ENCODE measurements at regions not wholly inside any gene's neighbourhood (a gene's known extent, or its start where the extent isn't known, plus 50 kb on each side); places are given as distances from the start of the nearest gene placed in this dataset.

- H3K79me2 ChIP-seq (ENCODE audit: insufficient read depth, low read depth, low read length) = no peaks in the 10 kb centered on the region
- no peak for DNase-seq (ENCODE audit: low spot score)
- ChIA-PET POLR2A (no interaction called here), CTCF (ENCODE audit: unreplicated experiment) (no interaction called here)
- no peak overlapping the region for H3K27ac ChIP-seq (ENCODE audit: low read depth, low read length, poor library complexity, severe bottlenecking)
- no peaks in the 10 kb centered on the region for H3K9me3 ChIP-seq (ENCODE audit: low read length)
- H2AFZ ChIP-seq (ENCODE audit: low read length) = no peak overlapping the region
- H4K20me1 ChIP-seq (ENCODE audit: insufficient read depth, low read length) = no peaks in the 10 kb centered on the region
- no peak overlapping the region for H3K4me2 ChIP-seq (ENCODE audit: low read length)
- no peaks in the 10 kb centered on the region for H3K9me2 ChIP-seq (ENCODE audit: insufficient read depth, low read length)
- intact Hi-C loops (cut with micrococcal nuclease; ENCODE audit: unreplicated experiment) = no loop called here
- no TSS peak for BruUV-seq (replicated peaks)
- TF ChIP-seq EZH2phosphoT487 (IDR thresholded peaks at IDR 0.05; ENCODE audit: borderline replicate concordance, low read depth, low read length) (no peak), CTCF (conservative IDR thresholded peaks at IDR 0.05; ENCODE audit: low read length) (no peak)
- no peaks in the 10 kb centered on the region for H3K36me3 ChIP-seq (ENCODE audit: insufficient read depth, low read length)
- no peaks in the 10 kb centered on the region for H3K4me1 ChIP-seq (ENCODE audit: insufficient read depth, low read length, poor library complexity, severe bottlenecking)
- no peak overlapping the region for H3K4me3 ChIP-seq (ENCODE audit: low read depth, low read length, poor library complexity, severe bottlenecking)
These were observed 301.4 kb downstream of the TMA16 start for GRCh38 chr4:163795885-163796284.

GRCh38 chr4:163804001-163804400, 309.5 kb downstream of the TMA16 start:
- H3K79me2 ChIP-seq (ENCODE audit: insufficient read depth, low read depth, low read length) = no peaks in the 10 kb centered on the region
- H3K4me1 ChIP-seq (ENCODE audit: insufficient read depth, low read length, poor library complexity, severe bottlenecking) = no peaks in the 10 kb centered on the region
- H3K36me3 ChIP-seq (ENCODE audit: insufficient read depth, low read length) = no peaks in the 10 kb centered on the region
- H3K9me3 ChIP-seq (ENCODE audit: low read length) = no peaks in the 10 kb centered on the region
- H3K9me2 ChIP-seq (ENCODE audit: insufficient read depth, low read length) = no peaks in the 10 kb centered on the region
- no peak overlapping the region for H3K4me2 ChIP-seq (ENCODE audit: low read length)
- ChIA-PET CTCF (ENCODE audit: unreplicated experiment) (no interaction called here), POLR2A (interaction anchor here (1.1 to 1.5 kb wide), 2 partner anchors 88 to 148 kb away, joined by 3 to 4 read pairs; no protein-coding TSS in a partner anchor)
- H3K4me3 ChIP-seq (ENCODE audit: low read depth, low read length, poor library complexity, severe bottlenecking) = no peak overlapping the region
- no peak for DNase-seq (ENCODE audit: low spot score)
- intact Hi-C loops (cut with micrococcal nuclease; ENCODE audit: unreplicated experiment) = no loop called here
- BruUV-seq (replicated peaks) = no TSS peak
- H4K20me1 ChIP-seq (ENCODE audit: insufficient read depth, low read length) = no peaks in the 10 kb centered on the region
- TF ChIP-seq CTCF (conservative IDR thresholded peaks at IDR 0.05; ENCODE audit: low read length) = no peak
- TF ChIP-seq EZH2phosphoT487 (IDR thresholded peaks at IDR 0.05; ENCODE audit: borderline replicate concordance, low read depth, low read length) = no peak
- H3K27ac ChIP-seq (ENCODE audit: low read depth, low read length, poor library complexity, severe bottlenecking) = no peak overlapping the region
- H2AFZ ChIP-seq (ENCODE audit: low read length) = no peak overlapping the region

- intact Hi-C loops (cut with micrococcal nuclease; ENCODE audit: unreplicated experiment) = no loop called here
- no peak overlapping the region for H3K4me2 ChIP-seq (ENCODE audit: low read length)
- no peak overlapping the region for H3K27ac ChIP-seq (ENCODE audit: low read depth, low read length, poor library complexity, severe bottlenecking)
- H4K20me1 ChIP-seq (ENCODE audit: insufficient read depth, low read length) = no peaks in the 10 kb centered on the region
- POLR2A ChIA-PET = interaction anchor here (1.0 kb wide), 1 partner anchor 17 kb away, joined by 3 read pairs; no protein-coding TSS in a partner anchor
- BruUV-seq (replicated peaks) = no TSS peak
- H2AFZ ChIP-seq (ENCODE audit: low read length) = no peak overlapping the region
- no peaks in the 10 kb centered on the region for H3K9me3 ChIP-seq (ENCODE audit: low read length)
- H3K36me3 ChIP-seq (ENCODE audit: insufficient read depth, low read length) = no peaks in the 10 kb centered on the region
- no peaks in the 10 kb centered on the region for H3K4me1 ChIP-seq (ENCODE audit: insufficient read depth, low read length, poor library complexity, severe bottlenecking)
- DNase-seq (ENCODE audit: low spot score) = no peak
- H3K9me2 ChIP-seq (ENCODE audit: insufficient read depth, low read length) = no peaks in the 10 kb centered on the region
- CTCF ChIA-PET (ENCODE audit: unreplicated experiment) = no interaction called here
- TF ChIP-seq CTCF (conservative IDR thresholded peaks at IDR 0.05; ENCODE audit: low read length) = no peak
- no peak for TF ChIP-seq EZH2phosphoT487 (IDR thresholded peaks at IDR 0.05; ENCODE audit: borderline replicate concordance, low read depth, low read length)
- no peak overlapping the region for H3K4me3 ChIP-seq (ENCODE audit: low read depth, low read length, poor library complexity, severe bottlenecking)
- H3K79me2 ChIP-seq (ENCODE audit: insufficient read depth, low read depth, low read length) = no peaks in the 10 kb centered on the region
These were observed 312.2 kb downstream of the TMA16 start for GRCh38 chr4:163806653-163807052.

All from OCI-LY7 (cell line).